GM18498 (cell line): ENCODE measurements at regions not wholly inside any gene's neighbourhood (a gene's known extent, or its start where the extent isn't known, plus 50 kb on each side); places are given as distances from the start of the nearest gene placed in this dataset.
A peak's percentile ranks its signal among the peaks of the same experiment; 100 is the strongest.

Experiments
- ATAC-seq: cut with Tn5 transposase; IDR thresholded peaks from one replicate; pipeline ENCODE4 v1.9.1; 2021; ENCODE audit warnings: mild to moderate bottlenecking, moderate library complexity; ENCODE audit not compliant: unreplicated experiment

DNA sequence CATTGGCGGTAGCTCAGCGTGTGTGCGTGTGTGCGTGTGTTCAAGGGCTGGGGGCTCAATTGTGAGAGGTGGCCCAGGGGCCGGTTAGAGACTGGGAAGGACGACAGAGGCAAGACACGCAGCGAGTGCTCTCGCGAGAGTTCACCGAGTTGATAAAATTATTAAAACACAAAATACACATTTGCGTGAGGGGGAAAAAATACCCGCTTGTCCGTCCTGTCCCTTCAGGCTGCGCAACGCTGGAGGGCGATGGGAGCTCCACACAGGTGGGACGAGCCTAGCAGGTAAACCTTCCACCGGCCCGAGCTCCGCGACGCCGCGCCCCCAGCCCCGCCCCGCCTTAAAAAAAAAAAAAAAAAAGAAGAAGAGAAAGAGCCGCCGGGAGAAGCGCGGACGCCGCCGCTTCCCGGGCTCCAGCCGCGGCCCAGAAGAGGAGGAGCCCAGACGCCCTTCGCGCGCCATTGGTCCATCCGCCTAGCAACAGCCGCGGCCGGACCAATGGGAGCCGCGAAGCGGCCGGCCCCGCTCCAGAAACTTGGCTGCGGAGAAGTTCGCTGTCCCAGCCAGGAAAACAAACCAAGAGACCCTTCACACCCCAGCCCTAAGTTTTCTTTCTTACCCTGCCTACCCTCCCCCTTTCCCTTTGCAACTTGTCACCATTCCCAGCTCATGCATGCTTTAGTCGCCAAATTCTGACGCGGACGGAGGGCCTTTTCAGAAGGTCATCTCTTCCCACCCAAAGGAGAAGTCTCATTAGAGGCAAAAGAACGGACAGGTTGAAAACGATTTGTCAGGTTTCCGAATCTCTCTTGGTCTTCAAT lies 169.9 kb upstream of the MAF start:
- peak; percentile 99 for ATAC-seq

DNA sequence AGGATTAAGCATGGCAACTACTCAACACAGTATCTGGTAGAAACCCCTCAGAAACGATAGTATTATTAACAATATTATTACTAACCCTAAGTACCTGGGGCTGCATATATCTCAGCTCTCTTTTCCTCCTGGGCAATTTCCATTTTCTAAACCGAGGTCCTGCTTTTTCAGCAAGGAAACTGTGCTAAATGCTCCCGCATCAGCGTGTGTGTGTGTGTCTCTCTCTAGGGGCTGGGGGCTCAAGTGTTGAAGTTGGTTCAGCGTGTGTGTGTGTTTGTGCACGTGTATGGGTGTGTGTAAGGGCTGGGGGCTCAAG lies 169.3 kb upstream of the MAF start:
- no peak for ATAC-seq

DNA sequence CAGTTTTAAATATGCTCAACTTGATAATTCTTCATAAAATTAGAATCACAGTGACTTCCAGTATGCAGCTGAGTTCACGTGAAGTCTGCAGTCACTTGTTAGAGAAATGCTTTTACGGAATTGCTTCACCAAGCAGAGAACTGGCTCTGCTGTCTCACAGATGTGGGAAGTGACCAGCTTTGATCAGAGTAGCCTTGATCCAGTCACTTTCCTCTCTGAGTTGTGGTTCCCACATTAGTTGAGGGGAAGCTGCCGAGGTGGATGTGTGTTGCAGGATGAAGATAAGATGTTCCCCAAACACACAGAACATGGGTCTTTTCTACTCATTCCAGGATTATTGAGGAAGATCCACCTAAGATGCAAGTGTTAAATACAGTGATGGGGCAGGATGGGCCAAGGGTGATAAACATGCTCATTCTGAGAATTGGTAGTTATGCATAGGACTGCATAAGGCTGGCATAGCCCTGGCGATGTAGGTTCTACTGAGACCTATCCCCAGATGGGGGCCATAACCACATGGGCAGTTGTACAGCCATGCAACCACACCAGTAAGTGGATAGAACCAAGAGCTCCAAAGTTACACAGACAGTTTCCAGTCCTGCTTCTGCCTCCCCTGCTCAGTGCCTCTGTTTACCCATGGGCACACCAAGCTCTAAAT lies 168.9 kb upstream of the MAF start:
- ATAC-seq, result no peak

DNA sequence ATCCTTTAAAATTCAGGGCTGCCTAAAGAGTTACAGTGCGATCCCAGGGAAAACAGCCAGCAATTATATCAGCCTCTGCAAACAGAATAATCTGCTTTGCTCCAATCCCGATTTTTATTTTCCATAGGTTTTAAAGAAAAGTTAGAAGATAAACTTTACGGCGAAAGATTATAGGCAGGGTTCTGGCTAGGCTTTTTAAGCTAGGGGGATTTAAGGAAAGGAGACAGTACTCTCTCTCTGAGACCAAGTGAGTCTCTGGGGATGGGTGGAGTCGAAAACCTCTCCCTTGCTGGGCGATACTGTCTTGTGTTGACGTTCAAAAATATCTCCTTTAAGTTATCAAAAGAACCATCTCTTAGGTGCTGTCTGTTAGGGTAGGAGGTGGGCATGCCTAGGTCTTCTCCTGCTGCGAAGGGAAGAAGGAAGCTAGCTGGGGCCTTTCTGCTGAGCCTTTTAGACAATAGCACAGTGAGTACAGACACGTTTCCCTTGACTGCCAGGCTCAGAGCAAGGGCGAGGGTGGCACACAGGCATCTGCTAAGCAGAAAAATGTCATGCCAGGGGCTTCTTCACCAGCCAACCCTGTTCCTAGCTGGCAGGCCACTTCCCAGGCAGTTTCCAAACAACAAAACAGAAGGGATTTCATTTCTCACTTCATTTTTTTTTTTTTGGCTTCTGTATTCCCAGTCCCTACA lies 167.9 kb upstream of the MAF start:
- ATAC-seq, result no peak

DNA sequence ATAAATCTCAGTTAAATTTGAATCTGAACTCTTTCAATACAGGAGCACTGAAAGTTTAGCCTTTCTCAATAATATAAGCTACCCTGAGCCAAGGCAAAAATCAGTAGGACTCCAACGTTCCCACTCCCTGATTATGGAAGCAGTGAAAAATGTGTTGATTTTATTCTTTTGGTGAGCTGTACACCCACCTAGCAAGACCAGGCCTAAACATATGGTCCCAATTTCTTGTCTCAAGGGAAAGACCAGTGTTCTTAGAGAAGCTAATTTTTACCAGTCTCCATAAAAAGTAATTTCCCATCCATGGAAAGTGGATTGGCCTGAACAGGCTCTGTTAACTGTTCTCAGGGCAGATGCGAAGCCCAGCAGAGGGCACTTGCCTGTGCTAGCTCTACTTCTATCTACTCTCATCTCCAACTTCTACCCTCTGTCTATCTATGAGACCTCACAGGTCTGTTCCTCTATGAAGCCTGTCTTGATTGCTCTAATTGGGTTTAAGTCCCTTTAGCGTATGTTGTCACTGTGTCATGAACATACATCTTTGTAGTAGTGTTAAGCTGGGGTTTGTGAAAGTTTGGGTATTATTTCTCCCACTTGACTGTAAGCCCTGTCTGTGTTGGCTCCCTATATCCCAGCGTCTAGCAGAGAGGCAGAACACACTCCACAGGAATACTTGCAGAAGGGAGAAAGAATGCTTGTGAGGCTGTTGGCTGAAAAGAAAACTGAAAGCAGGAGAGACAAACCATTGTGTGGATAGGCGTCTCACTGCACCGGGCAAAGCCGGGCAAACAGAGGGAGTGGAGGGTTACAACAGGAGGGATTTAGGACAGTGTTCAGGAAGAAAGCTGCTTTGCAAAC lies 167.1 kb upstream of the MAF start:
- ATAC-seq, result no peak

DNA sequence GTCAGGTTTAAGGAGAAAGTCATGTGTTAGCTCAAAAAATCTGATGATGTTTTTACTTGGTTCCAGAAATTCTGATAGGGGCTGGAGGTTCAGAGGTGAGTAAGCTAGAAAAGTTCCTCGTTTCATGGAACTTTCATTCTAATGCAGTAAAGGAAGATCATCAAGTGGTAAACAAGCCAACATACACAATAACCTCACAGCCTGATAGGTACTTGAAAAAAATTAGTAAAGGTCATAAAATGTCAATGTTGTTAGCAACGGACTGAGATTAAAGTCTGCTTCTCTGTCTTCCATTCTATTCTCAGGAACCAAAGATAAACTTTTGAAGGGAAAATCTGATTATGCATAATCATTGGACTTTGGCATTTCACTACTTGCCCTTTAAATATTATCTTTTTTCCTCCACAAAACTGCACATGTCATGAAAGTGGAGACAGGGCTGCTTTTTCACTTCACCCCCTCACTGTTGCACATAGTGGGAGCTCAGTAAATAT lies 165.4 kb upstream of the MAF start:
- ATAC-seq, result no peak

DNA sequence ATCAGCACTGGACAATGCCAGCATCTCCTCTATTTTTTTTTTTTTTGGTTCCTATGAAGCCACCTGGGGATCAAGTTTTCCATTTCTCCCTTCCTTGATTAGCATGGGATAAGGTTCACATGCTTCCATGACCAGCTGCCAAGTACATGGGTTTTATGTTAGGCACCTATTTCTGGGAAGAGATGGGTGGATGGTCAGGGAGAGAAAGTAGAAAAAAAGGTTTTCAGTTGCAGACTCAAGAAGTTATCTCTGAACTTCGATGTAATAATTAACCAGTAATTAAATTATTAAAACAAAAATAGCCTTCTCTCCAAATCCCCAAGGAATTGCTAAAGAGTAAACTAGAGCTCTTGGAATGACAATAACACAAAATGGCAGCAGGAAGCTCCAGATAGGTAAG lies 164.9 kb upstream of the MAF start:
- no peak for ATAC-seq

DNA sequence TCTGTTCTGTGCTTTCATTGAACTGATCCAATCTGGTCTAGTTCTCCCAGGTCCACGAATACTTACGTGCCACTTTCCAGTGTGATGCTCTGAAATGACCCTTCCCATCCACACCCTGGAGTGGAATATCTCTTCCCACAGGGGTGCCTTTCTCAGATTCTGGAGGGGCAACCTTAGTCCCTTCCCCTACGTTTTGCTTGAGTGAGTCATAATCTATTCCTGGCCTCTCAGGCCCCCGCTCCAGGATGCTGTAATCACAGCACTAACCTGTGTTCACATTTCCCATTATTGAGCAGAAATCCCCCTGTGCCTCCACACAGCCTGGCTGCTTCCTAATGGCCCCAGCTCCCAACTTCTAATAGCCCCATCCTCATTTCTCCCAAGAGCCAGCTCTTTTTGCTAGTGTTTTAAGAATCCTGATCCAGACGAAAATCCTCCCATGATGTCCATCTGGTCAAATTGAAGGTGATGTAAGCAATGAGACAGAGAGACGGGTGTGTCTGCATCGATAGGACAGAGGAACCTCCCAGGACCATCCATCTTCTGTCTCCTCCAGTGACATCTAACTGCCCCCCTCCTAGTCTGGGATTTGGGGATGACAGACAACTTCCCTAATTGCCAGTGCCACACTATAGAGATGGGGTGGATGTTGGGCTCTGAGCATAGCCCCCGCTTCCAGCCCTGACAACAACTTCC lies 164.0 kb upstream of the MAF start:
- no peak for ATAC-seq

DNA sequence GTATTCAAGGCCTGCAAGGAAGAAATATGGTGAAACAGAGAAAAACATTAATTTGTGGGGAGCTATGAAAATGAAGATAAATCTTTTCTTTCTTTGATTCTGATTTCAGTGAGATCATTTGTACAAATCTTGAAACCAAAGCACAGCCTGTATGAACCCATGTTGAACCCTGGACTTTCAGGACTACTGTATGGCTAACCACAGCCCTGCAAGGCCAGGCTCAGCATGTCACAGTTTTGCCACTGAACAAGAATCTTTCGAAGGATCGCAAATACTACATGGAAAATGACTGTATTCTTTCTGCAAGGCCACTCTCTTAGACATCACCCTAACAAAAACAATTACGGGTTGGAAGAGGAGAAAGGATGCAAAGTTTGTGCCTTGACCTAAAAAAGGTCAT lies 161.7 kb upstream of the MAF start:
- no peak for ATAC-seq

DNA sequence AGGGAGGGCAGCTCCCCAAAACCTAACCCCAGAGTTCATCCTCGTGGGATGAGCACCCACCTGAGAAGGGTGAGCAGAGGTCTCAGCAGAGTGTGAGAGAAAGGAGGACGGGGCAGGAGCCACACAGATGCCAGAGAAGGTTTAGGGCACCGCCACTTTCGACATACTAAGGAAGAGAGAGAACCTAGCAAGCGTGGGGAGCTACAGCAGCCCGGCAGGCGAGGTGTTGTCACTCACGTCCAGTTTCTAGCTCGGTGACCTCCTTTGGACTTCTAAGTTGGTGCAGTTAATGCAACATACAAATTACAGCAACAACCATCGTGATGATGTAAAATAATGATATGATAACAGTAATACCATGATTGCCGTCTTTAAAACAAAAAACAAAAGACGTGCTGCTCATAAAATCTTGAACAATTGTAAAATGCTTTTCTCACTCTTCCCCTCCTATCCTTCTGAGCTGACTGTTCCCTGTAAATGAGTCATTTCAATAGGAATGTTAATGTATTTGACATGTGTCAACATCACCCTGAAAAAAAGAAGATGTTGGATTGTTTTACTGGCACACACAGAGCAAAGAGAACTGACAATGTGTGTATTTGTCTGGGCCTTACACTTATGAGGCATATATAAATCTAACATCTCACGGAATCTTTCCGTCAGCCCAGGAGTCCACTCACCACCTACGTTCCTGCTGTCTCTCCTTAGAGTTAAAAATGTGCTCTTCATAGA lies 158.2 kb upstream of the MAF start:
- no peak for ATAC-seq

DNA sequence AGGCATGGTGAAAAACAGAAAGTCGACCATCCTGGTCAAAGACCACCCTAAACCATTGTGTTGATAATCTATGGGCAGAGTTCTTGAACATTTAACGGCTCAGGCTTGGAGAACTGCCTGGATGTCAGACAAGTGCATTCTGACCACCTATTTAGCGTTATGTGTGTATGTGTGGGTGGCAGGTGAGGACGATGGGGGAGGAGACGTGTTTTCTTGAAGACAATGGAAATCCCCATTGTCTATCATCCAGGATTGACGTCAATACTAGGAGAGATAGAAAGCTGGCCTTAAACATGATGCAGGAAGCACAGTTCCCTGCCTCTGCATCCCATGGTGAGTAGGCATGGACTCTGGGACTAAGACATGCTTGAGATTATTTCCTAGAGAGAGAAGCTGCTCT lies 157.4 kb upstream of the MAF start:
- ATAC-seq, result no peak

DNA sequence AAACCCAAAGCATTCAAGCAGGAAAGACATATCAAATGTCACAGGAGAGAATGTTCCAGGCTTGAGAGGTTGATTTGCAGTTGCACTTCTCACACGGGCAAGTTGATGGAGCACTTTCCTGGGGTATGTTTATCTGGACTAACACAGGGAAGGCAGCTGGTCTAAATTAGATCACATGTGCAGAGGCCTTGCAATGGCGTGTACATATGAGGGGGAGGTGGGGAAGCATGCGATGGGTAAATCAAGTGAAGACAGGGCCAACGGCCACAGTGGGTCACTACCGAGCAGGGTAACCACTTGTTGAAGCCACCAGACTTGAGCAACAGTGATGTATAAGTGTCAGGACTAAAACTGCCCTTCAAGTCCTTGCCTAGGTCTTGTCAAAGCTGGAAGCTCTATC lies 156.6 kb upstream of the MAF start:
- ATAC-seq, result no peak

DNA sequence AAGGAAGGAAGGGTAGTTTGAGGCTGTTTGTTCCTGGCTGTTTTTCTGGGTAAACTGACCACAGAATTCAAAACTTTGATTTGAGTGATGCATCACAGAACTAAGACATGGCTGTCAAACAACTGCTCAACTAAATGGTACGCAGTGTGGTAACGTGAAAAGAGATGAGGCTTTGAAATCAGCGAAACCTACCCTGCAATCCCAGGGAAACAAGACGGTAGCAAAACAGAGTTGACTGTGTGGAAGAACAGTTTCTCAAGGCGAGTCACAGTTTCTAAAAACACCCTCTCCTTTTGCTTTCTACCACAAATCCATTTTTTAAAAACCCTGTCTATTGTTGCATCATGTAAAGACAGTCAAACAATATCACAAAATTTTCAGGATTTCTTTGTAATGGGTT lies 156.0 kb upstream of the MAF start:
- ATAC-seq, result no peak

DNA sequence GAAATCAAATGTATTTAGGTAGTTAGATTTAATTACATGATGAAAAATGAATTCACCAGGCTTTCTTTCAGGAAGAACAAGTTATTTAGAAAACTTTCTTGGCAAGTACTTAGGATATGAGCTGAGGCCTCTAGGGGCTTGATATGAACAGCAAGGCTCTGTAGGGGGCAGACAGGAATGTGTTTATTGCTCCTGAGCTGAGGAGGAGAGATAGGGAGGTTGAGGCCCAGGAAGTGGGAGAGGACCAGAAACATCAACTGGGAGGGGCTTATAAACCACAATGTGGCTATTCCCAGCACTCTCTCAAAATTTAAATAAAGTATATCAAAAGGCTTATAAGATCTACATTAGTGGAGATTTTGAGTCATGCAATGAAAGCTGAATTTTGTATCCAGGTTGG lies 154.0 kb upstream of the MAF start:
- no peak for ATAC-seq

DNA sequence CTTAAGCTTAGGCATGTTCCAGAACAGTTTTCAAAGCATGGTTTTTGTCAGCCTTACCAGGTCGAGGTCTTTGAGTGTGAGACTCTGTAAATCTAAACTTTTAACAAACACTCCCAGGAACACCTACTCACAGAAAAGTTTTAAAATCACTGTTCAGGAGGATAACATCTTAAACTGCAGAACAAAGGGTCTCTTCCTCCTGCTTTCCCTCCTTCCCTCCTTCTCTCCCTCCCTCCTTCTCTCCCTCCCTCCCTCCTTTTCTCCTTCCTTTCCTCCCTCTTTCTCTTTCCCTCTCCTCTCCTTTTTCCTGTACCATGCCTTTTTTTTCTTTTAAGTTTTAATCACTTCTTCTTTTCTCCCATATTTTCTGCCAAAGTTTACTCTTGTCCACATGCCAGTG lies 153.5 kb upstream of the MAF start:
- no peak for ATAC-seq

DNA sequence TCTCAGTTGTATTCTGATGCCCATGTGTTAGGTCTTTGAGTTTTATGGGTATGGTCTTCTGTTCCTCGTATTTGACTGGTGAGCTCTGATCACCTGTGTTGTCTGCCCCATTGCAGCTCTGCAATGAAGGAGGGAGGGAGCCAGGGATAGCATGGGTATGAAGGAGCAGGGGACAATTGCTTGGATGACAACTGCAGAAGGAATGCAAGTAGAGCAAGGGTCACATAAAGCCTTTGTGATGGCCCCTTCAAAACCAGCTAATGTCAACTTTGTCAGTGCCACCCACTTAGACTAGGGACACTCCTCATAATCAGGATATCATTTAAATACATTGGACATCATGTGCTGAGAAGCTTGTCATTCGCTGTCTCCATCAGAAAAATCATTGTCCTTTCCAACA lies 152.7 kb upstream of the MAF start:
- no peak for ATAC-seq

DNA sequence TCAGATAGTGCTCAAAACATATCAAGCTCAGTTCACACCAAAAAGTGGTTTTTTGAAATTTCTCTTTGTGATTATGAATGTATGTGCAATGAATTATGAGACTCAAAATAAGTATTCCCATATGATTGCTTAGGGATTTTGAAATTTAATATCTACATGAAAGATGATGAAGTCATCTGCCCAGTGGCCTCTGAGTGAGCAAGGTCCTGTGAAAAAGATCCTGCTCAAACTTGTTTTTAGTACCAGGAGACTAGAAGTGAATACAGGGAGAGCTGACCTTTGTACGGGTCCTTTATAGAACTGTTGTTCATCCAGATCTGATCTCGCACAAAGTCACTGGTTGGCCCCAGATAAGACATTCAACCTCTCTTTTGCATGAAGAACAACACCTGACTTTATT lies 151.9 kb upstream of the MAF start:
- ATAC-seq, result no peak

DNA sequence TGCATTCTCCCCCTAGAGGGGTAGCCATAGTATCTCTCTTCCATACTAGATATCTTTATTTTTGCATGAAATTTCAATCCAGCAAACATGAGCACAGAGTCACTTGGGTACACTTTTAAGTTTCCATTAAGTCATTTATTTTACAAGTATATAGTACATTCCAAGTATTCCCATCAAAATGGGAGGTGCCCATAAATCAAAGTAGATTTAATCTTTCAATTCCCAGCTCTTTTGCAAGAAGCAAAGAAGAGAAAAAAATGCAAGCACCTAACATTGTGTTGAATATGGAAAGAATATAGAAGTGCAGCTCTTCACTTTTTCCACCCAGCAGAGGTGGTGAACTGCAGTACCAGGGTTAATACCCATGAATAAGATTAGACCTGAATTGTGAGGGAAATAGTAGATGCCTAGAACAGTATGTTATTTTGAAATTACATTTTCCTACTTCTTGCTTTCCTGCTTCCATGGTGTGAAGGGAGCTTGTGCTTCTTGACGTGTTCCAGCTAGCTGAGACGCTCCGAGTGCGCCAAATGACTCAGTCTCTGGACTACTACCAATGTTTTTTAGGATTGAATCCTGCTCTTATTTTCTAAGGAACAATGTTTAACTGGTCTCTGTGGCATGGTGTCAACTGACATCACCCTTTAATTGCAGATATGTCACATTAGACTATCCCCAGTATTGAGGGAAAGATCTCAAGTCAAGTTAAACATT lies 151.1 kb upstream of the MAF start:
- no peak for ATAC-seq

DNA sequence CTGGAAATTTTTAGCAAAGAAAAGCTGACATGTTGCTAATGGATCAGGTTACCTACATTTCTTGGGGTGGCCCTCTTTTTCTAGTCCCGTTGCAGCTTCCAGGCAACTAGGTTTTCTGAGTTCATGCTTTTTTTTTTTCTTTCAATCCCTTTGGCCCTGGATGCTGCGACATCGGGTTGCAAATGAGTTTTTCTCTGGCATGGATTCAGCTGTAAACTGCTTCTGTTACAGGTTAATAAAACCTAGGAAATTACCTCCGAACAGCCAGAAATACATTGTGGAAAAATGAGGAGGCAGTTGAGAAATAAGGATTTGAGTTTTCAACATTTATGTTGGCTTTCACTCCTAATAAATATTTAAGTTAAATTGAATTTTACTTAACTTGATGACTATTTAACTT lies 149.8 kb upstream of the MAF start:
- ATAC-seq, result no peak
